B cell (primary cell): ENCODE measurements at regions not wholly inside any gene's neighbourhood (a gene's known extent, or its start where the extent isn't known, plus 50 kb on each side); places are given as distances from the start of the nearest gene placed in this dataset.
A peak's percentile ranks its signal among the peaks of the same experiment; 100 is the strongest.

Experiments
- ATAC-seq: fragments of 200-7000 bp; cut with Tn5 transposase; one replicate; pipeline ENCODE4 v1.10.0; 2021; ENCODE audit warnings: low read depth, mild to moderate bottlenecking, moderate number of reproducible peaks, moderate library complexity
- CTCF ChIA-PET: fragments of 350-600 bp; sonication (Branson Sonifier 250); formaldehyde crosslinking; loops from one replicate; lab custom pipeline; 2021; ENCODE audit warnings: antibody characterized with exemption, inconsistent platforms; lab: Charles Lee
- POLR2A ChIA-PET: fragments of 350-600 bp; sonication (Branson Sonifier 250); formaldehyde crosslinking; loops from one replicate; lab custom pipeline; 2021; ENCODE audit warnings: antibody characterized with exemption; lab: Charles Lee
- DNase-seq: peaks from one replicate; pipeline ENCODE4 v3.0.0; 2013
- H2AFZ ChIP-seq: 2 replicates; pipeline ENCODE4 v1.6.1; 2012; ENCODE audit warnings: mild to moderate bottlenecking, low read depth, low read length; ENCODE audit not compliant: insufficient read depth, poor library complexity, severe bottlenecking
- H3K27ac ChIP-seq, 2 donors: 1 replicate in 1 of 2; 2 replicates in 1 of 2; pipeline ENCODE4 v1.5.1; 2012 to 2013; ENCODE audit warnings: low read length in 2 of 2, mild to moderate bottlenecking in 2 of 2, moderate library complexity in 1 of 2
- H3K27me3 ChIP-seq, 4 experiments: fragments of 200-600 bp in 1 of 4; sonication (generic) in 1 of 4; replicated peaks in 1 of 4; 1 replicate in 2 of 4; 2 replicates in 2 of 4; pipeline versions ENCODE4 v1.6.1 to v1.7.0; 2013 to 2016; ENCODE audit warnings: low read length in 3 of 4, mild to moderate bottlenecking in 2 of 4, mixed read lengths in 1 of 4, moderate library complexity in 1 of 4; ENCODE audit not compliant: insufficient read depth in 4 of 4, control insufficient read depth in 3 of 4; ENCODE audit errors: control extremely low read depth in 1 of 4
- H3K36me3 ChIP-seq, 2 experiments: replicated peaks in 1 of 2; 1 replicate in 1 of 2; 2 replicates in 1 of 2; pipeline versions ENCODE4 v1.6.1 to v1.7.1; 2013; ENCODE audit warnings: low read length in 1 of 2; ENCODE audit not compliant: insufficient read depth in 2 of 2, control insufficient read depth in 1 of 2; ENCODE audit errors: control extremely low read depth in 1 of 2, extremely low read depth in 1 of 2
- H3K4me1 ChIP-seq, 2 donors: fragments of 200-600 bp in 1 of 2; sonication (generic) in 1 of 2; 1 replicate in 1 of 2; 2 replicates in 1 of 2; pipeline versions ENCODE4 v1.5.1 to v1.6.1; 2013 to 2017; ENCODE audit warnings: low read length in 2 of 2; ENCODE audit not compliant: control insufficient read depth in 2 of 2, insufficient read depth in 2 of 2
- H3K4me2 ChIP-seq: replicated peaks from 2 replicates; pipeline ENCODE3; 2012; ENCODE audit warnings: mild to moderate bottlenecking, low read depth, low read length; ENCODE audit not compliant: poor library complexity, severe bottlenecking
- H3K4me3 ChIP-seq, 5 experiments: fragments of 200-600 bp in 1 of 5; sonication (generic) in 1 of 5; 1 replicate in 3 of 5; 2 replicates in 2 of 5; pipeline versions ENCODE4 v1.5.1 to v1.7.0; 2011 to 2016; ENCODE audit warnings: low read length in 4 of 5, mild to moderate bottlenecking in 4 of 5, low read depth in 2 of 5, control low read depth in 1 of 5, moderate library complexity in 1 of 5; ENCODE audit not compliant: insufficient read depth in 1 of 5; ENCODE audit errors: control extremely low read depth in 1 of 5, extremely low read depth in 1 of 5
- H3K79me2 ChIP-seq: fragments of 200-600 bp; sonication (generic); one replicate; pipeline ENCODE4 v1.6.0; 2016; ENCODE audit warnings: low read length; ENCODE audit not compliant: control insufficient read depth, insufficient read depth
- H3K9ac ChIP-seq: fragments of 200-600 bp; sonication (generic); 2 replicates; pipeline ENCODE4 v1.6.1; 2017; ENCODE audit warnings: mild to moderate bottlenecking, low read length, moderate library complexity
- H3K9me3 ChIP-seq, 3 donors: one replicate each; pipeline versions ENCODE4 v1.6.1 to v1.7.1; 2013; ENCODE audit warnings: low read length in 2 of 3; ENCODE audit not compliant: control insufficient read depth in 2 of 3, insufficient read depth in 1 of 3; ENCODE audit errors: control extremely low read depth in 1 of 3
- H4K20me1 ChIP-seq: 2 replicates; pipeline ENCODE4 v1.6.0; 2012; ENCODE audit warnings: mild to moderate bottlenecking, low read length; ENCODE audit not compliant: insufficient read depth, control insufficient read depth, poor library complexity, severe bottlenecking
- H3K27ac Mint-ChIP-seq: one replicate; pipeline ENCODE4 v1.8.0; 2021; ENCODE audit warnings: mixed read lengths
- H3K27me3 Mint-ChIP-seq: one replicate; pipeline ENCODE4 v1.8.0; 2021; ENCODE audit warnings: mixed read lengths
- H3K4me1 Mint-ChIP-seq: one replicate; pipeline ENCODE4 v1.8.0; 2021; ENCODE audit warnings: mixed read lengths
- H3K4me3 Mint-ChIP-seq: one replicate; pipeline ENCODE4 v1.8.0; 2021; ENCODE audit warnings: mixed read lengths
- H3K9me3 Mint-ChIP-seq: one replicate; pipeline ENCODE4 v1.8.0; 2022; ENCODE audit warnings: mixed read lengths; ENCODE audit not compliant: insufficient read depth
- EZH2 ChIP-seq: IDR thresholded peaks from 2 replicates; pipeline ENCODE4 v1.6.1; 2012; ENCODE audit warnings: borderline replicate concordance, low read depth, mild to moderate bottlenecking, moderate library complexity, low read length; ENCODE audit not compliant: insufficient read depth, poor library complexity, severe bottlenecking
- WGBS: methylation state at CpG from one replicate; pipeline ENCODE4 v1.1.5; 2013; ENCODE audit warnings: missing lambda C conversion rate; ENCODE audit not compliant: insufficient coverage; 5-methylcytosine and 5-hydroxymethylcytosine counted together
- intact Hi-C: fragments of 100-400 bp; cut with micrococcal nuclease; formaldehyde crosslinking; loops from one replicate; pipeline ENCODE4 v1.10.0; 2022
- TF ChIP-seq, protein P1 (sequence below): fragments of 200-600 bp; IDR thresholded peaks from one replicate; pipeline ENCODE4 v1.8.0; 2022; ENCODE audit warnings: antibody characterized with exemption, mild to moderate bottlenecking

DNA sequence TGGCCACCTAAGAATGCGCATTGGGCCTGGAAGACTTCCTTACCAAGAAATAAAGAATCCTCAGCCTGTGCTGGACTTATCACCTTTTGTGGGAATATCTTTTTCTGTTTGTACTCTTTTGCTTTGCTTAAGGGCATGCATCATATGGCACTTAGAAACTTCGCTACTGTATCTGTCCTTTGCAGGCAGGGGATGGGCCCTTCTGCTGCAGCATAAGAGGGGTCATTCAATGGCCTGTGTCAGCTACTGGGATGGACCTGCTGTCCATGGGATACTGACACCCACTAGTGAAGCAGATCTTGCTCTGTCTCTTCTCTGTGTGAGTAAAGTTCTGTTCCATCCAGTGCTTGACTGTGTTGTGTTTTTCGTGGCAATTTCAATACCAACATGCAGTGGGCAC is 239.0 kb upstream of the JUN start:
- WGBS, result 96% methylated on average over 2 of the region's 3 CpGs
- no peak for TF ChIP-seq EZH2
- TF ChIP-seq, protein P1, sequence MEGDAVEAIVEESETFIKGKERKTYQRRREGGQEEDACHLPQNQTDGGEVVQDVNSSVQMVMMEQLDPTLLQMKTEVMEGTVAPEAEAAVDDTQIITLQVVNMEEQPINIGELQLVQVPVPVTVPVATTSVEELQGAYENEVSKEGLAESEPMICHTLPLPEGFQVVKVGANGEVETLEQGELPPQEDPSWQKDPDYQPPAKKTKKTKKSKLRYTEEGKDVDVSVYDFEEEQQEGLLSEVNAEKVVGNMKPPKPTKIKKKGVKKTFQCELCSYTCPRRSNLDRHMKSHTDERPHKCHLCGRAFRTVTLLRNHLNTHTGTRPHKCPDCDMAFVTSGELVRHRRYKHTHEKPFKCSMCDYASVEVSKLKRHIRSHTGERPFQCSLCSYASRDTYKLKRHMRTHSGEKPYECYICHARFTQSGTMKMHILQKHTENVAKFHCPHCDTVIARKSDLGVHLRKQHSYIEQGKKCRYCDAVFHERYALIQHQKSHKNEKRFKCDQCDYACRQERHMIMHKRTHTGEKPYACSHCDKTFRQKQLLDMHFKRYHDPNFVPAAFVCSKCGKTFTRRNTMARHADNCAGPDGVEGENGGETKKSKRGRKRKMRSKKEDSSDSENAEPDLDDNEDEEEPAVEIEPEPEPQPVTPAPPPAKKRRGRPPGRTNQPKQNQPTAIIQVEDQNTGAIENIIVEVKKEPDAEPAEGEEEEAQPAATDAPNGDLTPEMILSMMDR, result no peak
- intact Hi-C loops, result no loop called here

DNA sequence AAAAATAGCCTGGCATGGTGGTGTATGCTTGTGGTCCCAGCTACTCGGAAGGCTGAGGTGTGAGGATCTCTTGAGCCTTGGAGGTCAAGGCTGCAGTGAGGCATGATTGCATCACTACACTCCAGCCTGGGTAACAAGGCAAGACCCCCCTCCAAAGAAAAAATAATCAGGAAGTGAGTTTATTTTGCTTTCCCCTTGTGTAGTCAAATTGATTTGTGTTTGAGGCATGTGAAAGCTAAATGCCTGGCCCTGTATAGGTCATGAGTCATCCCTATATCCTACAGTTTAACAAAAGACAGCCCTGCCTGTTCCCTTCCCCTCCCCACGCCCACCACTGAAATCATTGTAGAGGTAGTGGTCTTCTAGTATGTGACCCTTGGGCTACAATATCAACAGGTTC is 241.4 kb upstream of the JUN start:
- H2AFZ ChIP-seq, result peak overlapping the region; percentile 71
- Mint-ChIP-seq H3K4me1 (peaks cover 43% of the 10 kb centered on the region), H3K4me3 (no peak overlapping the region), H3K27ac (peak overlapping the region; percentile 91), H3K9me3 (no peaks in the 10 kb centered on the region), H3K27me3 (no peaks in the 10 kb centered on the region)
- H3K27me3 ChIP-seq, result no peaks in the 10 kb centered on the region
- H3K4me2 ChIP-seq, result peak overlapping the region; percentile 72
- H3K9ac ChIP-seq, result peak overlapping the region; percentile 56
- WGBS, result no CpG with 5 or more reads among the region's 2 CpGs
- POLR2A ChIA-PET, result interaction anchor here (0.9 to 1.0 kb wide), 3 partner anchors 17 to 126 kb away, joined by 3 to 4 read pairs (median 4); no protein-coding TSS in a partner anchor
- ATAC-seq, result no peak
- no peak for DNase-seq
- H3K36me3 ChIP-seq, result no peaks in the 10 kb centered on the region
- no peaks in the 10 kb centered on the region for H4K20me1 ChIP-seq
- H3K79me2 ChIP-seq, result peaks cover 11% of the 10 kb centered on the region
- H3K4me3 ChIP-seq, result peak overlapping the region in 1 of 5 experiments; percentile 64
- CTCF ChIA-PET, result no interaction called here
- no peak for TF ChIP-seq EZH2
- TF ChIP-seq, protein P1, result no peak
- H3K27ac ChIP-seq, result peak overlapping the region in 1 of 2 donors; percentile 55
- H3K9me3 ChIP-seq, result no peaks in the 10 kb centered on the region
- intact Hi-C loops, result no loop called here
- peaks cover 37 to 42% of the 10 kb centered on the region in 2 donors for H3K4me1 ChIP-seq

More for the DNA sequence above, 239.0 kb upstream of the JUN start:
- no peak for ATAC-seq
- Histone ChIP-seq H3K4me1 (peaks cover 46 to 48% of the 10 kb centered on the region in 2 donors), H3K4me2 (no peak overlapping the region), H3K27me3 (no peaks in the 10 kb centered on the region), H3K36me3 (no peaks in the 10 kb centered on the region), H4K20me1 (no peaks in the 10 kb centered on the region), H3K9me3 (no peaks in the 10 kb centered on the region), H3K79me2 (peaks cover 3% of the 10 kb centered on the region), H2AFZ (no peak overlapping the region), H3K9ac (no peak overlapping the region), H3K27ac (no peak overlapping the region), H3K4me3 (no peak overlapping the region)
- CTCF ChIA-PET, result interaction anchor here (2.4 kb wide), 1 partner anchor 12 kb away, joined by 8 read pairs; no protein-coding TSS in a partner anchor
- no peak for DNase-seq
- POLR2A ChIA-PET, result no interaction called here
- Mint-ChIP-seq H3K4me1 (peaks cover 55% of the 10 kb centered on the region), H3K27ac (no peak overlapping the region), H3K27me3 (no peaks in the 10 kb centered on the region), H3K4me3 (no peak overlapping the region), H3K9me3 (no peaks in the 10 kb centered on the region)
